GM19240 (cell line): ENCODE measurements at regions not wholly inside any gene's neighbourhood (a gene's known extent, or its start where the extent isn't known, plus 50 kb on each side); places are given as distances from the start of the nearest gene placed in this dataset.
"Not testable (repeated sequence)": the region's sequence is repeated elsewhere in the genome, so short reads cannot be mapped to it uniquely, and the experiment has no call there.

Experiments used
- DNase-seq: peaks from one replicate; pipeline ENCODE4 v3.0.0; 2011; ENCODE audit warnings: low spot score; ENCODE audit not compliant: insufficient read length

- not testable (repeated sequence) for DNase-seq
Measured at GRCh38 chr17:27365329-27365945, 71.5 kb downstream of the WSB1 start.

- no peak for DNase-seq
Measured at GRCh38 chr17:27366437-27366836, 72.5 kb downstream of the WSB1 start.

- no peak for DNase-seq
Measured at GRCh38 chr17:27367121-27367981, 73.4 kb downstream of the WSB1 start.

GRCh38 chr17:27368151-27368795 is 74.4 kb downstream of the WSB1 start:
- no peak for DNase-seq

GRCh38 chr17:27368980-27369379 is 75.1 kb downstream of the WSB1 start:
- no peak for DNase-seq

- no peak for DNase-seq
Measured at GRCh38 chr17:27370776-27371175, 76.9 kb downstream of the WSB1 start.

- not testable (repeated sequence) for DNase-seq
Measured at GRCh38 chr17:27373695-27374094, 79.8 kb downstream of the WSB1 start.

- no peak for DNase-seq
Measured at GRCh38 chr17:27376637-27377547, 79.4 kb upstream of the KSR1 start.

GRCh38 chr17:27378482-27379175 is 77.6 kb upstream of the KSR1 start:
- DNase-seq: no peak

GRCh38 chr17:27379888-27380533 is 76.2 kb upstream of the KSR1 start:
- no peak for DNase-seq

- DNase-seq: no peak
Measured at GRCh38 chr17:27380551-27380950, 75.7 kb upstream of the KSR1 start.

- DNase-seq: peak; percentile 54
Measured at GRCh38 chr17:27381007-27381501, 75.2 kb upstream of the KSR1 start.

- no peak for DNase-seq
Measured at GRCh38 chr17:27382025-27382424, 74.2 kb upstream of the KSR1 start.

- no peak for DNase-seq
Measured at GRCh38 chr17:27384261-27384701, 72.0 kb upstream of the KSR1 start.

GRCh38 chr17:27384726-27385125 is 71.5 kb upstream of the KSR1 start:
- DNase-seq: no peak

- no peak for DNase-seq
Measured at GRCh38 chr17:27385626-27386025, 70.6 kb upstream of the KSR1 start.

- no peak for DNase-seq
Measured at GRCh38 chr17:27386206-27387075, 69.8 kb upstream of the KSR1 start.

GRCh38 chr17:27389542-27390140 is 66.6 kb upstream of the KSR1 start:
- no peak for DNase-seq

GRCh38 chr17:27390540-27390939 is 65.7 kb upstream of the KSR1 start:
- DNase-seq: no peak
